WERI-Rb-1 (cell line): ENCODE measurements at regions not wholly inside any gene's neighbourhood (a gene's known extent, or its start where the extent isn't known, plus 50 kb on each side); places are given as distances from the start of the nearest gene placed in this dataset.

Source experiments
- DNase-seq: peaks from one replicate; pipeline ENCODE4 v3.0.0-alpha.2; 2020
- H3K27ac ChIP-seq: fragments of 250-450 bp; sonication (Bioruptor Pico); 2 replicates; pipeline ENCODE4 v1.5.1; 2020; ENCODE audit warnings: mild to moderate bottlenecking, moderate library complexity
- H3K27me3 ChIP-seq: fragments of 250-450 bp; sonication (Bioruptor Pico); 2 replicates; pipeline ENCODE4 v1.5.1; 2021; ENCODE audit warnings: mild to moderate bottlenecking, low read depth, moderate library complexity; ENCODE audit not compliant: insufficient read depth, severe bottlenecking
- H3K36me3 ChIP-seq: fragments of 250-450 bp; sonication (Bioruptor Pico); 2 replicates; pipeline ENCODE4 v1.5.1; 2020; ENCODE audit warnings: mild to moderate bottlenecking, moderate library complexity
- H3K4me3 ChIP-seq: 2 replicates; pipeline ENCODE4 v1.5.1; 2011; ENCODE audit warnings: low read depth, mild to moderate bottlenecking, control low read depth, low read length
- H3K9me3 ChIP-seq: fragments of 250-450 bp; sonication (Bioruptor Pico); 2 replicates; pipeline ENCODE4 v1.5.1; 2021; ENCODE audit warnings: mild to moderate bottlenecking, moderate library complexity; ENCODE audit not compliant: severe bottlenecking
- TF ChIP-seq, protein P1 (sequence below): IDR thresholded peaks from 2 replicates; pipeline ENCODE4 v1.5.1; 2011; ENCODE audit warnings: low read depth, mild to moderate bottlenecking, control low read depth, inconsistent platforms, low read length

DNA sequence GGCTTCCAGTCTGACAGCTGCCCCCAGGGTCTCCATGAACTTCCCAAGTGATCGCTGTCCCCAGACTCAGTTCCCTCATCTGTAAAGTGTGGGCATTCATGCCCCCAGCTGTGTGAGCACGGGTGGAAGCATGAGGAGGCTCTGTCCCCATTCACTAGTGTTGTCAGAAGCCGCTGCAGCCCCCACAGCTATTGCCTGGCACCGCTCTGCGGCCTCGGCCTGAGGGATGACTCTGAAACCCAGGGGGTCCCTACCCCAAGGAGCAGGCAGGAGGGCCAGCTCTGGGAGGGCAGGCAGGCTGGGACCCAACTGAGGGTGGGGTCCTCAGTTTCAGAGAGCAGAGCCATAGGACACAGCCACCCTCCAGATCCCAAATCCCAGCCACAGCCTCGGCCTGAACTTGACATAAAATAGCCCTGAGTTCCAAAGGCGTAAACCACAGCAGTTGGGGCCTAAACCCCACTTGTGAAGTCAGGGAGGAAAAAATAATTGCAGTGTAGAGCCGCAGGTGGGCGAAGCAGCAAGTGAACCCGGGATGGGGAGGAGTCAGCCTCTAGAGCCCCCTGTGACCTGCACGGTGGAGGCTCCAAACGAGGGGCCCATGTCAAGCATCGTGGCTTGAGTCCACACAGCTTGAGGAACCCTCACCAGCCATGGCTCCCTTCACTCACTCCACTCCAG is 66.0 kb upstream of the ADAMTS2 start:
- TF ChIP-seq, protein P1, sequence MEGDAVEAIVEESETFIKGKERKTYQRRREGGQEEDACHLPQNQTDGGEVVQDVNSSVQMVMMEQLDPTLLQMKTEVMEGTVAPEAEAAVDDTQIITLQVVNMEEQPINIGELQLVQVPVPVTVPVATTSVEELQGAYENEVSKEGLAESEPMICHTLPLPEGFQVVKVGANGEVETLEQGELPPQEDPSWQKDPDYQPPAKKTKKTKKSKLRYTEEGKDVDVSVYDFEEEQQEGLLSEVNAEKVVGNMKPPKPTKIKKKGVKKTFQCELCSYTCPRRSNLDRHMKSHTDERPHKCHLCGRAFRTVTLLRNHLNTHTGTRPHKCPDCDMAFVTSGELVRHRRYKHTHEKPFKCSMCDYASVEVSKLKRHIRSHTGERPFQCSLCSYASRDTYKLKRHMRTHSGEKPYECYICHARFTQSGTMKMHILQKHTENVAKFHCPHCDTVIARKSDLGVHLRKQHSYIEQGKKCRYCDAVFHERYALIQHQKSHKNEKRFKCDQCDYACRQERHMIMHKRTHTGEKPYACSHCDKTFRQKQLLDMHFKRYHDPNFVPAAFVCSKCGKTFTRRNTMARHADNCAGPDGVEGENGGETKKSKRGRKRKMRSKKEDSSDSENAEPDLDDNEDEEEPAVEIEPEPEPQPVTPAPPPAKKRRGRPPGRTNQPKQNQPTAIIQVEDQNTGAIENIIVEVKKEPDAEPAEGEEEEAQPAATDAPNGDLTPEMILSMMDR: no peak
- Histone ChIP-seq H3K4me3 (no peak overlapping the region), H3K9me3 (no peaks in the 10 kb centered on the region), H3K36me3 (no peaks in the 10 kb centered on the region), H3K27ac (no peak overlapping the region), H3K27me3 (no peaks in the 10 kb centered on the region)
- DNase-seq: no peak

DNA sequence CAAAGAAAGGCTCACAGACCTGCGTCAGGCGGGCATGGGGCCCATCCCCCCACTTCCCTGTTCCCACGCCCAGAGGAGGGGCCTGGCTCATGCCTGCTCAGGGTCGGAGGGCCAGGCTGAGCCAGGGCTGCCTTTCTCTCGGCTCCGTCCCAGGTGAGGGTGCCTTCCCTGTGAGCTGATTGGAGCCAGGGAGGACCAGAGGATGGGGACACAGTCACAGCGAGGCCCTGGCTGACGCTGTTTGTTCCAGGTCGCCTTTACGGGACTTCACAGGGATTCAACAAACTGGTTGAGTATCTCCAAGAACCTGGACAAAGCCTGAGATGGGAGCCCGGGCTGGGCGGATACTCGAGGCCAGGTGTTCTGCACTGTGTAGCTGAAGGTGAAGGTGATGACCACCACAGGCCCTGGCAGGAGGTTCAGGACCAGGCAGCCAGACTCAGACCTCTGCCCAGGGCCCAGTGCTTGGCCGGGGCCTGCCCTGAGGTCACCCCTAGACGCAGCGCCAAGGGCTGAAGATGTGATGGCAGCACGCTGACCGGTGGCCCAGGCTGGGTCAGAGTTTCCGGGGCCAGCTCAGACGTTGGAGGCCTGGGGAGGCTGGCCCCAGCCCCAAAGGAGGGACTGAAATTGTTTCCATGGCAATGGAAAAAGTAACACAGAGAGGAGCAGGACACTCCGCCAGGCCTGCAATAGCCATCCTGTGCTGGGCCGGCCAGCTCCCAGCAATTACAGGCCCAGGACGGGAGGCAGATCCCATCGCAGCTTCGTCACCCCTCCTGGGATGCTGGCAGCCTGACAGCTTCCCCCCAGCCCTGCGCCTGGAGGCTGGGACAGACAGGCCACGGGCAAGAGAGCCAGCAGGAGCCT is 65.3 kb upstream of the ADAMTS2 start:
- TF ChIP-seq, protein P1: no peak
- no peaks in the 10 kb centered on the region for H3K9me3 ChIP-seq
- H3K36me3 ChIP-seq: no peaks in the 10 kb centered on the region
- H3K27ac ChIP-seq: no peak overlapping the region
- H3K4me3 ChIP-seq: no peak overlapping the region
- no peak for DNase-seq
- H3K27me3 ChIP-seq: no peaks in the 10 kb centered on the region

DNA sequence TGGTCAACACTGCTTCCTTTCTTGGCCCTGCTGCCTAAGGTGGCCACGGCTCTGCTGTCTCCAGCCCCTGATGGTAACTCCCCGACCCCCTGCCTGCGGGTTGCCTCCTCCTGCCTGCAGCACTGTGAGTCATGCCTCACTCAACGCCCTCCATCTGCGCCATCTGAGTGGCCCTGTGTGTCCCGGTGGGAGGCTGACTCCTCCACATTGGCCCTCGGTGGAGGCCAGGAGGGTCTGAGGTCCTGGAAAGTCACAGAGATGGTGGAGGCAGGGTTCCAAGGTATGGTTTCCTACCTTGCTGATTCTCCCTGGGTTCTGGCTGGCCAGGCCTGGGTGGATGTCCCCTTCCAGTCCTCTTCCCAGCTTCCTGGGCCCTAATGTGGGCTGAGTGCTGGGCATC is 64.5 kb upstream of the ADAMTS2 start:
- no peaks in the 10 kb centered on the region for H3K9me3 ChIP-seq
- H3K27ac ChIP-seq: no peak overlapping the region
- no peak overlapping the region for H3K4me3 ChIP-seq
- no peaks in the 10 kb centered on the region for H3K36me3 ChIP-seq
- DNase-seq: no peak
- TF ChIP-seq, protein P1: no peak
- no peaks in the 10 kb centered on the region for H3K27me3 ChIP-seq

DNA sequence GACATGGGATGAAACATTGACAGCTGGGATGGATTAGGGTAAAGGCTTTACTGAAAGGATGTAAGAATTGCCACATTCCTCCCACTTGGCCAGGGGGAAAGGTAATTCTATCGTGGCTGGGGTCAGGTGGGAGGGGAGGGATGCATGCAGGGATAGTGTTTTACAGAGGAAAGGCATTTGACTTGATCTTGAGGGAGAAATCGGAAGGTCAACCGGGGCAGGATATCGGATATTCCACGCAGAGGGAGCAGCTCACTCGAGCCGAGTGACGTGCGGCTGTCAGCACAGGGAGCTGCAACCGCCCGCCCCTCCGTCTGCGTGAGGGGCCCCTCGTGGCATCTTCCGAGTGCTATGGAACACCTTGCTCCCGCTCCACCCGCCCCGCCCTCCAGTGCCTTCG is 63.4 kb upstream of the ADAMTS2 start:
- H3K9me3 ChIP-seq: no peaks in the 10 kb centered on the region
- no peak overlapping the region for H3K4me3 ChIP-seq
- peak; percentile 17 for DNase-seq

DNA sequence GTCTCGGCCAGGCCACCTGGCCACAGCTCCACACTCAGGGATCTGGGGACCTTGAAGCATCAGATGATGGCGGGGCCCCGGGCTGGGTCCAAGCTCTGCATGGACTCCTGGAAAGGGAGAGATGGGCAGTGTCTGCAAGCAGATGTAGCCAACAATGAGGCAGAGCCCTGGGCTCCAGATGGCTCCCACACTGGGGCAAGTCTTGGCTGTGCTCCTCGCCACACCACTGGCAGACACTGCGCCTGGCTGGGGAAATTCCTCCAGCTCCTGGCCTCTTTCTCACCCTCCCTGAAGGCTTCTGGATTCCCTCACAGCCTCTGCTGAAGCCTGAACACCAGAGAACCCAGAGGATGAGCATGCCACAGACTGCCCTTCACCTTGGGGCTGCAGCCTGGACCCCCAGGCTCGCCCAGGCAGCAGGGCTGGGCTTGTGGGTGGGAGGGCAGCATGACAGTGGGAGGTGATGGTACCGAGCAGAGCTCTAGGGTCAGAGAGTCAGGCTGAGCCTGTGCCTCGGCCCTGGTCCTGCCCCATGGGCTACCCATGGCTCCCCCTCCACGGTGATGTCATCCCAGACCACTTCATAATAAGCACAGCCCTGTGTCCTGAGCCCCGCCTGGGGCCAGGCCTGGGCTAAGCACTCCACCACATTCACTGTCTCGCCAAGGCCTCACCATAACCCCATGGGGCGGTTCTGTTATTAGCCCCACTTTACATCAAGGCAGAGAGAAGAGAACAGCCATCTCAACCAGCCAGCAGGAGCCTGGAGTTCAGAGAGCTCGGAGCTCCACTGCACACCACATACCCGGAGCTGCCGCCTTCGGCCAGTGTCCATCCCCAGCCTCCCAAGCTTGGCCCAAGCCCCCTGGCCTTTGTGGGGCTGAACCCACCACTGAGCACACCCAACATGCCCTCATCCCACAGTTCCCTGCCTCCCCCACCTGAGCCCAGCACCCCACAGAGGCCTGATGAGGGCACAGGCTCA is 62.2 kb upstream of the ADAMTS2 start:
- DNase-seq: no peak
- TF ChIP-seq, protein P1: no peak
- Histone ChIP-seq H3K27ac (no peak overlapping the region), H3K36me3 (no peaks in the 10 kb centered on the region), H3K27me3 (no peaks in the 10 kb centered on the region), H3K4me3 (no peak overlapping the region), H3K9me3 (no peaks in the 10 kb centered on the region)

More for the DNA sequence above, 63.4 kb upstream of the ADAMTS2 start:
- TF ChIP-seq, protein P1: no peak
- no peaks in the 10 kb centered on the region for H3K36me3 ChIP-seq
- no peaks in the 10 kb centered on the region for H3K27me3 ChIP-seq
- H3K27ac ChIP-seq: no peak overlapping the region
